ENCODE measurements at regions not wholly inside any gene's neighbourhood (a gene's known extent, or its start where the extent isn't known, plus 50 kb on each side); places are given as distances from the start of the nearest gene placed in this dataset.
"Not testable (repeated sequence)": the region's sequence is repeated elsewhere in the genome, so short reads cannot be mapped to it uniquely, and the experiment has no call there.

GRCh38 chr9:41643571-41644279 is 454.6 kb upstream of the ZNG1F start:
- not testable (repeated sequence) for TF ChIP-seq POLR2AphosphoS5, CTCF (IDR thresholded peaks at IDR 0.05)
